ENCODE measurements at regions not wholly inside any gene's neighbourhood (a gene's known extent, or its start where the extent isn't known, plus 50 kb on each side); places are given as distances from the start of the nearest gene placed in this dataset.

- Mint-ChIP-seq H3K9me3 (peaks cover 3% of the 10 kb centered on the region), H3K4me3 (no peak overlapping the region), H3K27ac (no peak overlapping the region), H3K36me3 (no peaks in the 10 kb centered on the region), H3K4me1 (no peaks in the 10 kb centered on the region)
- no peak for ATAC-seq
- DNase-seq (ENCODE audit: low spot score in 2 of 2): no peak
Measured at GRCh38 chr3:188095431-188095830, 58.5 kb upstream of the LPP start.

GRCh38 chr3:188097791-188098190 is 56.2 kb upstream of the LPP start:
- Mint-ChIP-seq H3K9me3 (peaks cover 3% of the 10 kb centered on the region), H3K36me3 (no peaks in the 10 kb centered on the region), H3K27ac (no peak overlapping the region), H3K4me1 (no peaks in the 10 kb centered on the region), H3K4me3 (no peak overlapping the region)
- DNase-seq (ENCODE audit: low spot score in 2 of 2): no peak
- ATAC-seq: no peak

- no peak overlapping the region for H3K4me3 Mint-ChIP-seq
Measured at GRCh38 chr3:188099907-188100306, 54.0 kb upstream of the LPP start.

GRCh38 chr3:188102861-188103547 is 51.0 kb upstream of the LPP start:
- Mint-ChIP-seq H3K4me1 (no peaks in the 10 kb centered on the region), H3K9me3 (peaks cover 3% of the 10 kb centered on the region), H3K36me3 (no peaks in the 10 kb centered on the region), H3K27ac (no peak overlapping the region), H3K4me3 (no peak overlapping the region)
- no peak for ATAC-seq
- no peak for DNase-seq (ENCODE audit: low spot score in 2 of 2)

More at GRCh38 chr3:188099907-188100306, 54.0 kb upstream of the LPP start:
- Mint-ChIP-seq H3K9me3 (peaks cover 3% of the 10 kb centered on the region), H3K4me1 (no peaks in the 10 kb centered on the region), H3K36me3 (no peaks in the 10 kb centered on the region), H3K27ac (no peak overlapping the region)
- DNase-seq (ENCODE audit: low spot score in 2 of 2) (no peak), ATAC-seq (no peak)

- no peak overlapping the region for H3K4me3 Mint-ChIP-seq
- H3K4me1 Mint-ChIP-seq: peaks cover 6% of the 10 kb centered on the region
- peaks cover 2% of the 10 kb centered on the region for H3K9me3 Mint-ChIP-seq
- ATAC-seq: no peak
- H3K27ac Mint-ChIP-seq: no peak overlapping the region
- no peaks in the 10 kb centered on the region for H3K36me3 Mint-ChIP-seq
- no peak for DNase-seq (ENCODE audit: low spot score in 2 of 2)
Measured at GRCh38 chr3:188104050-188104449, 49.9 kb upstream of the LPP start.
